Anterior cingulate cortex (tissue), 58 donors: ENCODE measurements at regions not wholly inside any gene's neighbourhood (a gene's known extent, or its start where the extent isn't known, plus 50 kb on each side); places are given as distances from the start of the nearest gene placed in this dataset.
A peak's percentile ranks its signal among the peaks of the same experiment; 100 is the strongest.

ENCODE experiments used
- DNase-seq, 58 donors: peaks; one replicate each; lab custom pipeline; 2025; lab: John Stamatoyannopoulos, UW

GRCh38 chr11:62033191-62034035, 66.0 kb upstream of the FTH1 start:
- DNase-seq, result no peak

- no peak for DNase-seq
These were observed 62.7 kb upstream of the FTH1 start for GRCh38 chr11:62030071-62030684.

- DNase-seq, result no peak
These were observed 59.4 kb upstream of the FTH1 start for GRCh38 chr11:62026739-62027370.

GRCh38 chr11:62025487-62026105, 58.2 kb upstream of the FTH1 start:
- peak in 20 of 58 donors; percentile 4 to 53 (median 28) for DNase-seq

GRCh38 chr11:62024936-62025486, 57.6 kb upstream of the FTH1 start:
- DNase-seq, result peak in 1 of 58 donors; percentile 3

GRCh38 chr11:62022211-62022610, 54.8 kb upstream of the FTH1 start:
- DNase-seq, result no peak

- DNase-seq, result no peak
These were observed 53.2 kb upstream of the FTH1 start for GRCh38 chr11:62020661-62021060.

- no peak for DNase-seq
These were observed 51.7 kb upstream of the FTH1 start for GRCh38 chr11:62018981-62019664.

GRCh38 chr11:62017878-62018655, 50.6 kb upstream of the FTH1 start:
- DNase-seq, result no peak
